SK-N-SH (cell line): ENCODE measurements at regions not wholly inside any gene's neighbourhood (a gene's known extent, or its start where the extent isn't known, plus 50 kb on each side); places are given as distances from the start of the nearest gene placed in this dataset.

Source experiments
- CHD2 ChIP-seq: fragments of 150-350 bp; IDR thresholded peaks from 2 replicates; pipeline ENCODE4 v1.6.1; 2018; ENCODE audit warnings: low read length; ENCODE audit not compliant: partially characterized antibody
- EZH2phosphoT487 ChIP-seq: fragments of 200-600 bp; sonication (generic); IDR thresholded peaks from 2 replicates; pipeline ENCODE4 v1.6.1; 2017; ENCODE audit warnings: low read depth, mixed run types, mild to moderate bottlenecking, antibody characterized with exemption, moderate library complexity, borderline replicate concordance
- POLR2AphosphoS5 ChIP-seq: IDR thresholded peaks from 2 replicates; pipeline ENCODE4 v1.6.1; 2012; ENCODE audit warnings: low read depth, low read length
- TF ChIP-seq, protein P1 (sequence below): fragments of 200-600 bp; sonication (generic); IDR thresholded peaks from 2 replicates; pipeline ENCODE4 v1.6.1; 2017; ENCODE audit warnings: antibody characterized with exemption, mild to moderate bottlenecking, moderate library complexity

DNA sequence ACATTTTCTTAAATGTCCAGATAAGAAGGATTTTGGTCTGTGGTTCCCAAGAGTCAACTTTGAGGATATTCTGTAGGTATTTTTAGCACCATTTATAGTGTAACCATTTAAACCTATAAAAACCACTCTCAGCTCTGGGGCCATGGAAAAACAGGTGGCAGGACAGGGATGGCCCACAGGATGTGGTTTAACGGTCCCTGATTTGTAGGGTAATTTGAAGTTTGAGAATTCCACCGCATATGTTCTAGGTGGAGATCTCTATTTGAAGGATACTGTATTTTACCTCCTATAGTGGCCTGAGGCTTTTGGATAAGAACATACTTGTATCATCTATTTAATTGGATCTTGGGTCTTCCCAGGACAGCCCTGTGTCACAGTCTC is 62.4 kb upstream of the IGLL5 start:
- TF ChIP-seq, protein P1, sequence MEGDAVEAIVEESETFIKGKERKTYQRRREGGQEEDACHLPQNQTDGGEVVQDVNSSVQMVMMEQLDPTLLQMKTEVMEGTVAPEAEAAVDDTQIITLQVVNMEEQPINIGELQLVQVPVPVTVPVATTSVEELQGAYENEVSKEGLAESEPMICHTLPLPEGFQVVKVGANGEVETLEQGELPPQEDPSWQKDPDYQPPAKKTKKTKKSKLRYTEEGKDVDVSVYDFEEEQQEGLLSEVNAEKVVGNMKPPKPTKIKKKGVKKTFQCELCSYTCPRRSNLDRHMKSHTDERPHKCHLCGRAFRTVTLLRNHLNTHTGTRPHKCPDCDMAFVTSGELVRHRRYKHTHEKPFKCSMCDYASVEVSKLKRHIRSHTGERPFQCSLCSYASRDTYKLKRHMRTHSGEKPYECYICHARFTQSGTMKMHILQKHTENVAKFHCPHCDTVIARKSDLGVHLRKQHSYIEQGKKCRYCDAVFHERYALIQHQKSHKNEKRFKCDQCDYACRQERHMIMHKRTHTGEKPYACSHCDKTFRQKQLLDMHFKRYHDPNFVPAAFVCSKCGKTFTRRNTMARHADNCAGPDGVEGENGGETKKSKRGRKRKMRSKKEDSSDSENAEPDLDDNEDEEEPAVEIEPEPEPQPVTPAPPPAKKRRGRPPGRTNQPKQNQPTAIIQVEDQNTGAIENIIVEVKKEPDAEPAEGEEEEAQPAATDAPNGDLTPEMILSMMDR = no peak
- TF ChIP-seq POLR2AphosphoS5 = no peak
- TF ChIP-seq EZH2phosphoT487 = no peak
- TF ChIP-seq CHD2 = no peak
